NCI-H146 treated with DMSO at 0.1 percent for 48 hours (cell line): ENCODE measurements at regions not wholly inside any gene's neighbourhood (a gene's known extent, or its start where the extent isn't known, plus 50 kb on each side); places are given as distances from the start of the nearest gene placed in this dataset.

Experiments used
- DNase-seq: peaks from one replicate; lab custom pipeline; 2025; ENCODE audit not compliant: unreplicated experiment; lab: John Stamatoyannopoulos, UW

- DNase-seq: no peak
These were observed 85.6 kb downstream of the CPN2 start for GRCh38 chr3:194265505-194265892.

GRCh38 chr3:194265996-194266964 is 84.8 kb downstream of the CPN2 start:
- no peak for DNase-seq

- no peak for DNase-seq
These were observed 83.1 kb downstream of the CPN2 start for GRCh38 chr3:194267744-194268653.

GRCh38 chr3:194268654-194269512 is 82.2 kb downstream of the CPN2 start:
- DNase-seq: no peak

- DNase-seq: no peak
These were observed 81.5 kb downstream of the CPN2 start for GRCh38 chr3:194269610-194270145.

- no peak for DNase-seq
These were observed 80.3 kb downstream of the CPN2 start for GRCh38 chr3:194270627-194271459.

- DNase-seq: no peak
These were observed 79.6 kb downstream of the CPN2 start for GRCh38 chr3:194271460-194272035.

GRCh38 chr3:194272221-194272620 is 78.9 kb downstream of the CPN2 start:
- no peak for DNase-seq

GRCh38 chr3:194272861-194273742 is 78.0 kb downstream of the CPN2 start:
- no peak for DNase-seq

- DNase-seq: no peak
These were observed 77.3 kb downstream of the CPN2 start for GRCh38 chr3:194273743-194274310.

- no peak for DNase-seq
These were observed 76.6 kb downstream of the CPN2 start for GRCh38 chr3:194274424-194275085.

GRCh38 chr3:194275291-194275690 is 75.8 kb downstream of the CPN2 start:
- no peak for DNase-seq

GRCh38 chr3:194275721-194276120 is 75.4 kb downstream of the CPN2 start:
- DNase-seq: no peak

GRCh38 chr3:194276768-194277103 is 74.4 kb downstream of the CPN2 start:
- no peak for DNase-seq

GRCh38 chr3:194277104-194277785 is 73.9 kb downstream of the CPN2 start:
- no peak for DNase-seq

GRCh38 chr3:194277786-194278130 is 73.4 kb downstream of the CPN2 start:
- no peak for DNase-seq

GRCh38 chr3:194278186-194278845 is 72.8 kb downstream of the CPN2 start:
- DNase-seq: no peak
